GM12873 (cell line): ENCODE measurements at regions not wholly inside any gene's neighbourhood (a gene's known extent, or its start where the extent isn't known, plus 50 kb on each side); places are given as distances from the start of the nearest gene placed in this dataset.
A peak's percentile ranks its signal among the peaks of the same experiment; 100 is the strongest.

Experiments
- TF ChIP-seq, protein P1 (sequence below): IDR thresholded peaks from 2 replicates; pipeline ENCODE4 v1.5.1; 2012; ENCODE audit warnings: low read depth, mild to moderate bottlenecking, moderate library complexity, low read length, control low read depth; ENCODE audit not compliant: insufficient read depth; ENCODE audit errors: missing control alignments

DNA sequence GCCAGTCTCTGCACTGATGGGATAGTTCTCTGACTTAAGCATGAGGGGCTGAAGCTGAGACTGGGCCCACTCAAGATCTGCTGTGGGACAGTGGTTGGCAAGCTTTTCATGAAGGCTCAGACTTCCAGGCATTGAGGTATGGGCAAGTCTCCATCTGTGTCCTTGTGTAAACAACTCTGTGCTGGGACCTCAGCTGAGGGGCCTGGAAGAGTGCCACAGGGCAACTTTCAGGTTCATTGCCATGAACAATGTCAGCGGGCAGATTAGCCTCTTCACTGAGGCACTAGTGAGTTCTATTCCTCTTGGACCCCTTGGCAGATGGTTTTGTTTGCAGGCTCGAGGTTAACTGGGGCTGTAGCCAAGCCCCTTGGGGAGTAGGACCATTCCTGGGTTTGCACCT, 127.1 kb downstream of the MRPS30 start:
- TF ChIP-seq, protein P1, sequence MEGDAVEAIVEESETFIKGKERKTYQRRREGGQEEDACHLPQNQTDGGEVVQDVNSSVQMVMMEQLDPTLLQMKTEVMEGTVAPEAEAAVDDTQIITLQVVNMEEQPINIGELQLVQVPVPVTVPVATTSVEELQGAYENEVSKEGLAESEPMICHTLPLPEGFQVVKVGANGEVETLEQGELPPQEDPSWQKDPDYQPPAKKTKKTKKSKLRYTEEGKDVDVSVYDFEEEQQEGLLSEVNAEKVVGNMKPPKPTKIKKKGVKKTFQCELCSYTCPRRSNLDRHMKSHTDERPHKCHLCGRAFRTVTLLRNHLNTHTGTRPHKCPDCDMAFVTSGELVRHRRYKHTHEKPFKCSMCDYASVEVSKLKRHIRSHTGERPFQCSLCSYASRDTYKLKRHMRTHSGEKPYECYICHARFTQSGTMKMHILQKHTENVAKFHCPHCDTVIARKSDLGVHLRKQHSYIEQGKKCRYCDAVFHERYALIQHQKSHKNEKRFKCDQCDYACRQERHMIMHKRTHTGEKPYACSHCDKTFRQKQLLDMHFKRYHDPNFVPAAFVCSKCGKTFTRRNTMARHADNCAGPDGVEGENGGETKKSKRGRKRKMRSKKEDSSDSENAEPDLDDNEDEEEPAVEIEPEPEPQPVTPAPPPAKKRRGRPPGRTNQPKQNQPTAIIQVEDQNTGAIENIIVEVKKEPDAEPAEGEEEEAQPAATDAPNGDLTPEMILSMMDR: no peak

DNA sequence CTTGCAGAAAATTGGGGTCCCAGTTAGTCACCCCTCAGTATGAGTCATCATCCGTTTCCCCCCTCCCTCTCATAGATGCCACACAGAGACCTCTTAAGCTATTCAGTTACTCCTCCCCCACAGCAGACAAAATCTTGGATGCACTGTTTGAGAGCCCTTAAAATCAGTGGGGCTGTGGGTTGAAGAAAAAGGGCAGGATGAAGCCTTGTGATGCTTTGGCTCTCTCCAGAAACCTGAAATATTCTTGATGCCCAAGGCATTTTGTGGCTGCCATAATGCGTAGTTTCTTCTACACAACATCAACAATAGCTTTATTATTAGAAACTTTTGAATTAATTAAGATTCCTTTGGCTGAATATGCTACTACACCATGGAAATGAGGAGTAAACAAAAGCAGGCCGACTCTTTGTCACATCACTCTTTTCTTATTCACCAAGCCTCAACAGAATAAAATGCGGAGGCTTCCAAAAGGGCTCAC, 133.8 kb downstream of the MRPS30 start:
- TF ChIP-seq, protein P1: no peak

DNA sequence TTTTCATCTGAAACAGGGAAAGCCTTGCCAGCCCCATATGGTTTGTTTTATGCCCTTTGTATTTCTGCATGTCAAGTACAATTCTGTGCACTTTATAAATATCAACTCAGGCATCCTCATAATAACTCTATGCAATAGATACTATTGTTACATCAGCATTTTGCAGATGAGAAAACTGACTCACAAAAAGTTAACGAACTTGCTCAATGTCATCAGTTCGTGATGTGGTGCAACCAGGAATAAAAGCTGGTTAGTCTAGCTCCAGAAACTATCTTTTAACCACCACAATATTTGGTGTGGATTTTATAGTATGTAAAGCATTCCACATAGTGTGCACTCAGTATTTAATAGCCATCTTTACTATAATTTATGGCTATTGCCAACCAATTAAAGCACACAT, 134.9 kb downstream of the MRPS30 start:
- TF ChIP-seq, protein P1: no peak

DNA sequence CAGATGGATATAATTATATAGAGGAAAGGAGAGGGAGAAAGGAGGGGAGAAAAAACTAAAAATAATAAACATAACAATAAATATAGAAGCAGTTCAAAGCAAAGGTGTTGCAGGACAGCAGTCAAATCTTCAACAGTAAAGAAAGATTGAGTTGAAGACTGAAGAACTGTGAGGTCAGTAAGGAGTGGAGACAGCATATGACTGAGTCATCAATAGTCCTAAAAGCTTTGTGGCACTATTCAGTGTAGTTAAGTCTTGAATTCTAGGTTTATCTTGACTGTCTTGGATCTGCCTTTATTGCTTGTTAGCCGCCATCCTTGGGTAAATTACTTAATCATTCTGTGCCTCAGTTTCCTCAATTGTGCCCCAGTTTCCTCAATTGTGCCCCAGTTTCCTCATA, 137.0 kb downstream of the MRPS30 start:
- TF ChIP-seq, protein P1: no peak

DNA sequence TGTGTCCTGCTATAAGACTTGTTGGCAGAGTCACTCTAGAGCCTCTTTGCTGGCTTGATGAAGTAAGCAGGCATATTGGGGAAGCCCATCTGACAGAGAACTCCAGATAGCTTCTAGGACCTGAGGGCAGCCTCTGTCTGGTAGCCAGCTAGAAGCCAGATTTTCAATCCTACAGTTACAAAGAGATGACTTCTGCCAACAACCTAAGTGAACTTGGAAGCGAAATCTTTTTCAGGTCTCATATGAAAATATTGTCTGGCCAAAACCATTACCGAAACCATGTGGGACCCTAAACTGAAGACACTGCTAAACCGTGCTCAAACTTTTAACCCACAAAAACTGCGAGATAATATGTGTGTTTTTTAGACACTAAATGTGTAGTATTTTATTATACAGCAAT, 140.9 kb downstream of the MRPS30 start:
- TF ChIP-seq, protein P1: no peak

DNA sequence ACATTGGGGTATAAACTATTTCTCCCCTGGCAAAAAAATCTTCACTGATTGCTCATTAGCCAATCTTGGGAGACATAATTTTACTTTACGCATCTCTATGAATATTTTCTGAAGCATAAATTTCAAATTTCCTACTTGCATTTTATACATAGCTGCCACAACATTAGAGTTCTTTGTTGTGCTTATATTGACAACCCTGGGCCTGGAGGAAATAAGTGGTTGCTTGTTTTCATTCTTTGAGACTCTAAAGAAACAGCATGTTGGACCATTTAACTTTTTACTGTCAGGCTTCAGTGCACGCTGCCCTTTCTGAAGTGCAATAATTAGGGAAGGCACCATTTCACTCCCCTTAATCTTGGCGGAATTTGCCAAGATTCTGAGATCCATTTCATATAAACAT, 142.6 kb downstream of the MRPS30 start:
- TF ChIP-seq, protein P1: no peak

DNA sequence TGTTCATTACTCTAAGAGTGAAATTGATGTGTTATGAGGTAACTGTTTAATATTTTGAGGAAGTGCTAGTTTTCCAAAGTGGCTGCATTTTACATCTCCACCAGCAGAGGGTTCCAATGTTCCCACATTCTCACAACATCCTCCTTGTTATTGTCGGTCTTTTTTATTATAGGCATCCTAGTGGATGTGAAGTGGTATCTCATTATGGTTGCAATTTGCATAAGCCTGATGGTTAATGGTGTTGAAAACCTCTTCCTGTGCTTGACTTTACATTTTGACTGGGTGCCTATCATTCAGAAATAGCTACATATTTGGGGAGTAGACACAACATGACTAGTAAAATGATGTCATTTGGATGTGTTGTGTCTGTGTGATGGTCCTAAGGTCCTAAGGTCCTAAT, 143.6 kb downstream of the MRPS30 start:
- TF ChIP-seq, protein P1: peak; percentile 75
